ENCODE measurements at regions not wholly inside any gene's neighbourhood (a gene's known extent, or its start where the extent isn't known, plus 50 kb on each side); places are given as distances from the start of the nearest gene placed in this dataset.

GRCh38 chr20:9981829-9982228 lies 53.0 kb upstream of the ANKEF1 start:
- no peak for TF ChIP-seq CTCF (IDR thresholded peaks at IDR 0.05; ENCODE audit: low read depth, low read length)

GRCh38 chr20:9978397-9979004 lies 56.3 kb upstream of the ANKEF1 start:
- no peak overlapping the region for H3K4me3 ChIP-seq (ENCODE audit: low read depth, low read length)
- peak; percentile 61 for TF ChIP-seq CTCF (IDR thresholded peaks at IDR 0.05; ENCODE audit: low read depth, low read length)

More at GRCh38 chr20:9981829-9982228, 53.0 kb upstream of the ANKEF1 start:
- no peak overlapping the region for H3K4me3 ChIP-seq (ENCODE audit: low read depth, low read length)

GRCh38 chr20:9977629-9978028 lies 57.2 kb upstream of the ANKEF1 start:
- TF ChIP-seq CTCF (IDR thresholded peaks at IDR 0.05; ENCODE audit: low read depth, low read length): no peak
- no peak overlapping the region for H3K4me3 ChIP-seq (ENCODE audit: low read depth, low read length)

GRCh38 chr20:9974324-9974723 lies 60.5 kb upstream of the ANKEF1 start:
- no peak for TF ChIP-seq CTCF (IDR thresholded peaks at IDR 0.05; ENCODE audit: low read depth, low read length)
- no peak overlapping the region for H3K4me3 ChIP-seq (ENCODE audit: low read depth, low read length)

GRCh38 chr20:9971746-9972145 lies 63.0 kb upstream of the ANKEF1 start:
- TF ChIP-seq CTCF (IDR thresholded peaks at IDR 0.05; ENCODE audit: low read depth, low read length): no peak
- no peak overlapping the region for H3K4me3 ChIP-seq (ENCODE audit: low read depth, low read length)

- H3K4me3 ChIP-seq (ENCODE audit: low read depth, low read length): no peak overlapping the region
- TF ChIP-seq CTCF (IDR thresholded peaks at IDR 0.05; ENCODE audit: low read depth, low read length): no peak
Observed at GRCh38 chr20:9969626-9970025, 65.2 kb upstream of the ANKEF1 start.

GRCh38 chr20:9968015-9968414 lies 66.8 kb upstream of the ANKEF1 start:
- H3K4me3 ChIP-seq (ENCODE audit: low read depth, low read length): no peak overlapping the region
- TF ChIP-seq CTCF (IDR thresholded peaks at IDR 0.05; ENCODE audit: low read depth, low read length): no peak
